ENCODE measurements at regions not wholly inside any gene's neighbourhood (a gene's known extent, or its start where the extent isn't known, plus 50 kb on each side); places are given as distances from the start of the nearest gene placed in this dataset.

GRCh38 chr2:104790100-104790811, 63.7 kb upstream of the POU3F3 start:
- no peak for TF ChIP-seq GATA3 (IDR thresholded peaks at IDR 0.05; ENCODE audit: low read depth, low read length)
- no peak for TF ChIP-seq GATA2 (IDR thresholded peaks at IDR 0.05; ENCODE audit: low read depth, low read length)
